HCT116 (cell line): ENCODE measurements at regions not wholly inside any gene's neighbourhood (a gene's known extent, or its start where the extent isn't known, plus 50 kb on each side); places are given as distances from the start of the nearest gene placed in this dataset.

ENCODE experiments used
- CTCF ChIP-seq, 3 experiments: fragments of 200-600 bp in 1 of 3; sonication (generic) in 1 of 3; IDR thresholded peaks in 2 of 3; conservative IDR thresholded peaks in 1 of 3; 2 replicates each; pipeline ENCODE4 v1.5.1; 2012 to 2017; ENCODE audit warnings: low read depth in 2 of 3, low read length in 2 of 3, antibody characterized with exemption in 1 of 3, borderline replicate concordance in 1 of 3, control low read depth in 1 of 3, mild to moderate bottlenecking in 1 of 3, mixed read lengths in 1 of 3, mixed run types in 1 of 3, moderate library complexity in 1 of 3; ENCODE audit not compliant: insufficient read depth in 1 of 3
- ELF1 ChIP-seq: IDR thresholded peaks from 2 replicates; pipeline ENCODE4 v1.6.1; 2012; ENCODE audit warnings: low read depth, borderline replicate concordance
- EZH2 ChIP-seq: fragments of 200-600 bp; sonication (generic); IDR thresholded peaks from 2 replicates; pipeline ENCODE4 v1.6.1; 2017; ENCODE audit warnings: antibody characterized with exemption, mixed run types
- EZH2phosphoT487 ChIP-seq: fragments of 200-600 bp; IDR thresholded peaks from 2 replicates; pipeline ENCODE4 v1.6.1; 2018; ENCODE audit warnings: antibody characterized with exemption, borderline replicate concordance
- FOSL1 ChIP-seq: IDR thresholded peaks from 2 replicates; pipeline ENCODE4 v1.6.1; 2012; ENCODE audit warnings: low read depth
- JUND ChIP-seq: IDR thresholded peaks from 2 replicates; pipeline ENCODE4 v1.6.1; 2012
- MAX ChIP-seq: IDR thresholded peaks from 2 replicates; pipeline ENCODE4 v1.6.1; 2012
- POLR2A ChIP-seq: IDR thresholded peaks from 2 replicates; pipeline ENCODE4 v1.7.0; 2011; ENCODE audit warnings: borderline replicate concordance; ENCODE audit not compliant: insufficient read depth, insufficient read length; ENCODE audit errors: extremely low read depth
- RAD21 ChIP-seq: IDR thresholded peaks from 2 replicates; pipeline ENCODE4 v1.6.1; 2012; ENCODE audit warnings: low read depth, mild to moderate bottlenecking
- SRF ChIP-seq: IDR thresholded peaks from 2 replicates; pipeline ENCODE4 v1.6.1; 2012; ENCODE audit warnings: low read depth
- ZFX ChIP-seq: fragments of 450-650 bp; IDR thresholded peaks from 2 replicates; pipeline ENCODE4 v1.6.1; 2017
- TF ChIP-seq, protein P1 (sequence below): IDR thresholded peaks from 2 replicates; pipeline ENCODE4 v1.6.1; 2012
- TF ChIP-seq, protein P2 (sequence below): IDR thresholded peaks from 2 replicates; pipeline ENCODE4 v1.6.1; 2011; ENCODE audit warnings: mild to moderate bottlenecking, low read length, moderate library complexity; ENCODE audit not compliant: insufficient replicate concordance; ENCODE audit errors: extremely low read depth

DNA sequence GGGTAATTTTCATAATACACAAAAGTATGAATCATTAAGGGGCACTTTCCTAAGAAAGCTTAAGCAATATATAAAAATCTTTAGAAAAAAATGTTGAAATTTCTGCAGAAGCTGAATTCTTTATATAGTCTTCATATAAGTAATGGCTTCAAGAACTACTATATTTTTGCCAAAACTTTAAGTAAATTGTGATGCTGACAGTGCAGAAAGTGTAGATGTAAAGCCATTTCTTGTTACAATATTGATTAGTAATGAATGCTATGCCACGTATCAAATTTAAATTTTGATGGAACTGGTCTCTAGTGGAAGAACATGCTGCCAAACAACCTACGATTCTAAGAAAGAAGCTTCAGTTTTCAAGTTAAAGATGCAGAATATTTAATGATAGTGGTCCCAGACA, 1210.0 kb downstream of the SLITRK1 start:
- no peak for TF ChIP-seq POLR2A
- no peak for TF ChIP-seq FOSL1
- TF ChIP-seq ZFX, result no peak
- TF ChIP-seq CTCF (IDR thresholded peaks at IDR 0.05 in 2 of 3, conservative IDR thresholded peaks at IDR 0.05 in 1 of 3; ENCODE audit: borderline replicate concordance in 1 of 3, insufficient read depth in 1 of 3, low read depth in 2 of 3, low read length in 2 of 3), result no peak
- TF ChIP-seq, protein P1, sequence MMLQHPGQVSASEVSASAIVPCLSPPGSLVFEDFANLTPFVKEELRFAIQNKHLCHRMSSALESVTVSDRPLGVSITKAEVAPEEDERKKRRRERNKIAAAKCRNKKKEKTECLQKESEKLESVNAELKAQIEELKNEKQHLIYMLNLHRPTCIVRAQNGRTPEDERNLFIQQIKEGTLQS, result no peak
- no peak for TF ChIP-seq JUND
- no peak for TF ChIP-seq ELF1
- TF ChIP-seq EZH2, result no peak
- TF ChIP-seq EZH2phosphoT487, result no peak
- TF ChIP-seq RAD21, result no peak
- TF ChIP-seq SRF, result no peak
- TF ChIP-seq MAX, result no peak
- TF ChIP-seq, protein P2, sequence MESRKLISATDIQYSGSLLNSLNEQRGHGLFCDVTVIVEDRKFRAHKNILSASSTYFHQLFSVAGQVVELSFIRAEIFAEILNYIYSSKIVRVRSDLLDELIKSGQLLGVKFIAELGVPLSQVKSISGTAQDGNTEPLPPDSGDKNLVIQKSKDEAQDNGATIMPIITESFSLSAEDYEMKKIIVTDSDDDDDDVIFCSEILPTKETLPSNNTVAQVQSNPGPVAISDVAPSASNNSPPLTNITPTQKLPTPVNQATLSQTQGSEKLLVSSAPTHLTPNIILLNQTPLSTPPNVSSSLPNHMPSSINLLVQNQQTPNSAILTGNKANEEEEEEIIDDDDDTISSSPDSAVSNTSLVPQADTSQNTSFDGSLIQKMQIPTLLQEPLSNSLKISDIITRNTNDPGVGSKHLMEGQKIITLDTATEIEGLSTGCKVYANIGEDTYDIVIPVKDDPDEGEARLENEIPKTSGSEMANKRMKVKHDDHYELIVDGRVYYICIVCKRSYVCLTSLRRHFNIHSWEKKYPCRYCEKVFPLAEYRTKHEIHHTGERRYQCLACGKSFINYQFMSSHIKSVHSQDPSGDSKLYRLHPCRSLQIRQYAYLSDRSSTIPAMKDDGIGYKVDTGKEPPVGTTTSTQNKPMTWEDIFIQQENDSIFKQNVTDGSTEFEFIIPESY, result no peak
